ENCODE measurements at regions not wholly inside any gene's neighbourhood (a gene's known extent, or its start where the extent isn't known, plus 50 kb on each side); places are given as distances from the start of the nearest gene placed in this dataset.
"Not testable (repeated sequence)": the region's sequence is repeated elsewhere in the genome, so short reads cannot be mapped to it uniquely, and the experiment has no call there.

GRCh38 chr2:198280145-198280544, 475.8 kb downstream of the PLCL1 start:
- no peak for DNase-seq

- DNase-seq = no peak
Observed at GRCh38 chr2:198279026-198279425, 474.6 kb downstream of the PLCL1 start.

GRCh38 chr2:198277181-198277580, 472.8 kb downstream of the PLCL1 start:
- DNase-seq = no peak

GRCh38 chr2:198273660-198274059, 469.3 kb downstream of the PLCL1 start:
- DNase-seq = no peak

GRCh38 chr2:198270157-198270556, 465.8 kb downstream of the PLCL1 start:
- not testable (repeated sequence) for DNase-seq

GRCh38 chr2:198268519-198268918, 464.1 kb downstream of the PLCL1 start:
- DNase-seq = no peak

- no peak for DNase-seq
Observed at GRCh38 chr2:198259496-198259895, 455.1 kb downstream of the PLCL1 start.

- no peak for DNase-seq
Observed at GRCh38 chr2:198254536-198255090, 450.2 kb downstream of the PLCL1 start.

GRCh38 chr2:198253995-198254394, 449.6 kb downstream of the PLCL1 start:
- no peak for DNase-seq

GRCh38 chr2:198252472-198252871, 448.1 kb downstream of the PLCL1 start:
- no peak for DNase-seq

- DNase-seq = no peak
Observed at GRCh38 chr2:198242093-198242492, 437.7 kb downstream of the PLCL1 start.

GRCh38 chr2:198238429-198238828, 434.0 kb downstream of the PLCL1 start:
- DNase-seq = no peak

GRCh38 chr2:198236338-198236737, 431.9 kb downstream of the PLCL1 start:
- DNase-seq = no peak

GRCh38 chr2:198232281-198232680, 427.9 kb downstream of the PLCL1 start:
- DNase-seq = no peak

GRCh38 chr2:198231562-198231961, 427.2 kb downstream of the PLCL1 start:
- DNase-seq = no peak

GRCh38 chr2:198220763-198221610, 416.6 kb downstream of the PLCL1 start:
- no peak for DNase-seq

- no peak for DNase-seq
Observed at GRCh38 chr2:198219292-198219691, 414.9 kb downstream of the PLCL1 start.

- no peak for DNase-seq
Observed at GRCh38 chr2:198214114-198214596, 409.8 kb downstream of the PLCL1 start.

GRCh38 chr2:198213253-198213652, 408.9 kb downstream of the PLCL1 start:
- DNase-seq = no peak

GRCh38 chr2:198211706-198212105, 407.3 kb downstream of the PLCL1 start:
- DNase-seq = no peak

- DNase-seq = no peak
Observed at GRCh38 chr2:198203336-198204069, 399.1 kb downstream of the PLCL1 start.

Data from left hindlimb (tissue), 1 donor.